ENCODE measurements at regions not wholly inside any gene's neighbourhood (a gene's known extent, or its start where the extent isn't known, plus 50 kb on each side); places are given as distances from the start of the nearest gene placed in this dataset.
"Not testable (repeated sequence)": the region's sequence is repeated elsewhere in the genome, so short reads cannot be mapped to it uniquely, and the experiment has no call there.

DNA sequence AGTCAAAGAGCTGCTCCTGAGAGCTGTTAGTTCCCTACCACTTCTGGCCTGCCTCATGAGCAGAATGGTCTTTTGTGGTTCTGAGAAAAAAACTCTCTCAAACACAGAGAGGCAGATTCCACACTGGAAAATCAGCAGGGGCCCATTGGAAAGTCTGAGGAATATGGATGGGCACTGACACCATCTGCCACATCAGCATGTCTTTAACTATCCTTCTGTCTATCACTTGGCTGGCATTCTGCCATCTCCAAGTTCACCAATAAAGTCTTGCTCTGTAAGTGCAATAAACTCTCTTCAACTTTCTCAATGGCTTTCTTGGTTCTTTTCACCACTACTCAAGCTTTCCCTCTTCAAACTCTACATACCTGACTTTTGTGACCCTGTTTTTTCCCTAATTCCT is 101.3 kb upstream of the GALNT15 start:
- peaks cover 0 to 6% of the 10 kb centered on the region in 2 donors for H3K36me3 Mint-ChIP-seq
- no peak overlapping the region for H3K4me3 Mint-ChIP-seq
- H3K27ac Mint-ChIP-seq, result no peak overlapping the region
- no peak for ATAC-seq (ENCODE audit: low read depth in 2 of 2)
- no peaks in the 10 kb centered on the region for H3K4me1 Mint-ChIP-seq
- peaks cover 0 to 7% (median 4%) of the 10 kb centered on the region in 3 donors for H3K27me3 Mint-ChIP-seq
- peaks cover 0 to 27% (median 8%) of the 10 kb centered on the region in 7 donors for H3K9me3 Mint-ChIP-seq
- DNase-seq, result no peak

DNA sequence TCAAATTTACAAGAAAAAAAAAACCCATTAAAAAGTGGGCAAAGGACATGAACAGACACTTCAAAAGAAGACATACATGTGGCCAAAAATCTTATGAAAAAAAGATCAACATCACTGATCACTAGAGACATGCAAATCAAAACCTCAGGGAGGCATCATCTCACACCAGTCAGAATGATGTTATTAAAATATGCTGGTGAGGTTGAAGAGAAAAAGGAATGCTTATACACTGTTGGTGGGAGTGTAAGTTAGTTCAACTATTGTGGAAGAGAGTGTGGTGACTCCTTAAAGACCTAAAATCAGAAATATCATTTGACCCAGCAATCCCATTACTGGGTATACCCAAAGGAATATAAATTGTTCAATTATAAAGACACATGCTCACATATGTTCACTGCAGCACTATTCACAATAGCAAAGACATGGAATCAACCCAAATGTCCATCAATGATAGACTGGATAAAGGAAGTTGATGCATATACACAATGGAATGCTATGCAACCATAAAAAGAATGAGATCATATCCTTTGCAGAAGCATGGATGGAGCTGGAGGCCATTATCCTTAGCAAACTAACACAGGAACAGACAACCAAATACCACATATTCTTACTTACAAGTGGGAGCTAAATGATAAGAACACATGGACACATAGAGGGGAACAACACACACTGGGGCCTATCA is 100.3 kb upstream of the GALNT15 start:
- ATAC-seq (ENCODE audit: low read depth in 2 of 2); H3K36me3 Mint-ChIP-seq; H3K27ac Mint-ChIP-seq; H3K27me3 Mint-ChIP-seq; H3K4me3 Mint-ChIP-seq; H3K4me1 Mint-ChIP-seq; DNase-seq: not testable (repeated sequence)
- H3K9me3 Mint-ChIP-seq, result peaks cover 0 to 34% (median 9%) of the 10 kb centered on the region in 7 donors

DNA sequence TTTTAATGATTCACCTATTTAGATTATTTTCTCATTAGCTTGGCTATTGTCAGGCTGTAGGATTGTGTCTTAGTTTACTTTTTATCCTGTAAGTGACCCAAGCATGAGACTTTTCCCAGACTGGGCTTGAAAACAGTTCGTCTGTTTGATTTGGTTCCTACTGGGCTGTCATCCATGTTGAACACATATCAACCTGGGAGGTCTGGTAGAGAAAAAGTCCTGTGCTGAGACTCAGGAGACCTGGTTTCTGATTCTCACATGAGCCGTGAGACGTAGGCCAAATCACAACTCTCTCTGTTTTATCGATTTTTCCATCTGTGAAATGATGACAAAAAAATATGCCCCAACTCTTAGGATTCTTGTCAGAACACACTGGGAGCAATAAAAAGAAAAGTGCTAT is 98.8 kb upstream of the GALNT15 start:
- Mint-ChIP-seq H3K36me3 (peaks cover 3 to 12% of the 10 kb centered on the region in 2 donors), H3K4me3 (no peak overlapping the region), H3K27me3 (peaks cover 0 to 7% (median 4%) of the 10 kb centered on the region in 3 donors), H3K4me1 (no peaks in the 10 kb centered on the region), H3K9me3 (peaks cover 3 to 47% (median 19%) of the 10 kb centered on the region in 7 donors), H3K27ac (no peak overlapping the region)
- no peak for ATAC-seq (ENCODE audit: low read depth in 2 of 2)
- DNase-seq, result no peak

DNA sequence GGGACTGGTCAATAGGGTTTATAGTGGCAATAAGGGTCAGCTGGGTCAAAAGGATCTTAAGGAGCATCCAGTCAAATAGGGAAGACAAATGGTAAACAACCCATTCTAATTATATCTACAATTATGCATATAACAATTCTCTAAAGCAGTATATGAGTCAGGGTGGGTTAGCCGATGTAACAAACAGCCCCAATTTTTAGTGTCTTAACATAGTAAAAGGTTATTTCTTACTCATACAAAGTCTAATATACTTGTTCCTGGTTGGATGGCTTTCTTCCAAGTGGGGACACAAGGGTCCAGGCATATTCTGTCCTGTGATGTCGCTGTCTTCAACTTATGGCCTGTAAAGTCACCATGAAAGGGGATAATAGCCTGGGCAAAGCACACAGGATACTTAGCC is 97.9 kb upstream of the GALNT15 start:
- no peak overlapping the region for H3K27ac Mint-ChIP-seq
- DNase-seq (no peak), ATAC-seq (ENCODE audit: low read depth in 2 of 2) (no peak)
- H3K36me3 Mint-ChIP-seq, result peaks cover 8 to 18% of the 10 kb centered on the region in 2 donors
- no peak overlapping the region for H3K4me3 Mint-ChIP-seq
- H3K9me3 Mint-ChIP-seq, result peaks cover 9 to 55% (median 25%) of the 10 kb centered on the region in 7 donors
- H3K4me1 Mint-ChIP-seq, result no peaks in the 10 kb centered on the region
- H3K27me3 Mint-ChIP-seq, result peaks cover 0 to 7% (median 4%) of the 10 kb centered on the region in 3 donors

DNA sequence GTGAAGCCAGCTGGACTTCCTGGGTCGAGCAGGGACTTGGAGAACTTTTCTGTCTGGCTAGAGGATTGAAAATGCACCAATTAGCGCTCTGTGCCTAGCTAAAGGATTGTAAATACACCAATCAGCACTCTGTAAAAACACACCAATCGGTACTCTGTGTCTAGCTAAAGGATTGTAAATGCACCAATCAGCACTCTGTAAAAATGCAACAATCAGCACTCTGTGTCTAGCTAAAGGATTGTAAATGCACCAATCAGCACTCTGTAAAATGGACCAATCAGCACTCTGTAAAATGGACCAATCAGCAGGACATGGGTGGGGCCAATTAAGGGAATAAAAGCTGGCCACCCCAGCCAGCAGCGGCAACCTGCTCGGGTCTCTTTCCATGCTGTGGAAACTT is 97.3 kb upstream of the GALNT15 start:
- not testable (repeated sequence) for H3K4me1 Mint-ChIP-seq; DNase-seq; ATAC-seq (ENCODE audit: low read depth in 2 of 2); H3K27ac Mint-ChIP-seq; H3K4me3 Mint-ChIP-seq; H3K27me3 Mint-ChIP-seq
- H3K9me3 Mint-ChIP-seq, result peaks cover 8 to 54% (median 27%) of the 10 kb centered on the region in 7 donors
- H3K36me3 Mint-ChIP-seq, result peaks cover 11 to 21% of the 10 kb centered on the region in 2 donors

DNA sequence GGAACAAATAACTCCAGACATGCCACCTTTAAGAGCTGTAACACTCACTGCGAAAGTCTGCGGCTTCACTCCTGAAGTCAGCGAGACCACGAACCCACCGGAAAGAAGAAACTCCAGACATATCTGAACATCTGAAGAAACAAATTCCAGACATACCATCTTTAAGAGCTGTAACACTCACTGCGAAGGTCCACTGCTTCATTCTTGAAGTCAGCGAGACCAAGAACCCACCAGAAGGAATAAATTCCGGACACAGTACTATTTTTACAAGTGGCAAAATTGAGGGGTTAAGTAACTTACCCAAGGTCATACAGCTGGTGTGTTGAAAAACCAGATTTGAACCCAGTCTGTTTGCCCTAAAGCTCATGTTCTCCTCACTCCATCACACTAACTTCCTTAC is 96.8 kb upstream of the GALNT15 start:
- not testable (repeated sequence) for DNase-seq; H3K4me1 Mint-ChIP-seq; H3K27me3 Mint-ChIP-seq; ATAC-seq (ENCODE audit: low read depth in 2 of 2); H3K4me3 Mint-ChIP-seq; H3K27ac Mint-ChIP-seq
- Mint-ChIP-seq H3K9me3 (peaks cover 10 to 58% (median 32%) of the 10 kb centered on the region in 7 donors), H3K36me3 (peaks cover 14 to 26% of the 10 kb centered on the region in 2 donors)

DNA sequence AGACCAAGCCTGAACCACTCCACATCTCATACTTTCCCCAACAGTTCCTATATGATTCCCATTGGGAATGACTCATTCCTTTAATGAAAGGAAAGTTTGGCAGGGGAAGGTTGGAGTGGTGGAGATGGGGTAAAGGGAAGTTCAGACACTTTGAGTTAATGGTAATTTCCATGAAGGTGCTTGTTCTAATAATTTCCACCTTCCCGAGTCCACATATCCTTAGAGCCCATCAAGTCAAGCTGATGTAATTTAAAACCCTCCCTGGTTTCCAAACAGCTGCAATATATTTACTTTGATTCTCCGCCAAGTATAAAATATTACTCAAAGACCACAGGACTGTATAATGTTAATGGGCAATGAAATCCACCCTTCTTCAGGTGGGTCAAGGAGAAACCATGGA is 95.0 kb upstream of the GALNT15 start:
- no peak overlapping the region for H3K27ac Mint-ChIP-seq
- H3K4me1 Mint-ChIP-seq, result no peaks in the 10 kb centered on the region
- H3K36me3 Mint-ChIP-seq, result peaks cover 14 to 33% of the 10 kb centered on the region in 2 donors
- no peak overlapping the region for H3K4me3 Mint-ChIP-seq
- ATAC-seq (ENCODE audit: low read depth in 2 of 2) (no peak), DNase-seq (no peak)
- H3K27me3 Mint-ChIP-seq, result peaks cover 0 to 3% (median 2%) of the 10 kb centered on the region in 3 donors
- peaks cover 15 to 75% (median 39%) of the 10 kb centered on the region in 7 donors for H3K9me3 Mint-ChIP-seq

DNA sequence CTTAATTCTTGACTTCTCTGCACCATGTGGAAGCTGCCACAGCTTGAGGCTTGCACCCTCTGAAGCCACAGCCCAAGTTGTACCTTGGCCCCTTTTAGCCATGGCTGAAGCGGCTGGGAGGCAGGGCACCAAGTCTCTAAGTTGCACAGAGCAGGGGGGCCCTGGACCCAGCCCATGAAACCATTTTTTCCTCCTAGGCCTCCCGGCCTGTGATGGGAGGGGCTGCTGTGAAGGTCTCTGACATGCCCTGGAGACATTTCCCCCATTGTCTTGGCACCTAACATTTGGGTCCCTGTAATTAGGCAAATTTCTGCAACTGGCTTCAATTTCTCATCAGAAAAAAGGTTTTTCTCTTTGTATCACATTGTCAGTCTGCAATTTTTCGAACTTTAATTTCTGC is 92.8 kb upstream of the GALNT15 start:
- no peak for DNase-seq
- no peak overlapping the region for H3K27ac Mint-ChIP-seq
- peaks cover 15 to 72% (median 46%) of the 10 kb centered on the region in 7 donors for H3K9me3 Mint-ChIP-seq
- no peak for ATAC-seq (ENCODE audit: low read depth in 2 of 2)
- H3K27me3 Mint-ChIP-seq, result peaks cover 0 to 4% (median 0%) of the 10 kb centered on the region in 3 donors
- peaks cover 14 to 33% of the 10 kb centered on the region in 2 donors for H3K36me3 Mint-ChIP-seq
- no peak overlapping the region for H3K4me3 Mint-ChIP-seq
- no peaks in the 10 kb centered on the region for H3K4me1 Mint-ChIP-seq

DNA sequence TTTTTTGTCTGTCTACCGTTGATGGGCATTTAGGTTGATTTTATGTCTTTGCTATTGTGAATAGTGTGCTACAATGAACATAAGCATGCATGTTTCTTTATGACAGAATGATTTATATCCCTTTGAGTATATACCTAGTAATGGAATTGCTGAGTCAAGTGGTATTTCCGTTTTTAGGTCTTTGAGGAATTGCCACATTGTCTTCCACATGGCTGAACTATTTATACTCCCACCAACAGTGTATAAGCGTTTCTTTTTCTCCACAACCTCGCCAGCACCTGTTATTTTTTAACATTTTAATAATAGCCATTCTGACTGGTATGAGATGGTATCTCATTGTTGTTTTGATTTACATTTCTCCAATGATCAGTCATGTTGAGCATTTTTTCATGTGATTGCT is 89.6 kb upstream of the GALNT15 start:
- H3K9me3 Mint-ChIP-seq, result peaks cover 15 to 43% (median 36%) of the 10 kb centered on the region in 7 donors
- DNase-seq (no peak), ATAC-seq (ENCODE audit: low read depth in 2 of 2) (no peak)
- H3K4me3 Mint-ChIP-seq, result no peak overlapping the region
- no peaks in the 10 kb centered on the region for H3K4me1 Mint-ChIP-seq
- peaks cover 0 to 8% (median 0%) of the 10 kb centered on the region in 3 donors for H3K27me3 Mint-ChIP-seq
- peaks cover 14 to 25% of the 10 kb centered on the region in 2 donors for H3K36me3 Mint-ChIP-seq
- H3K27ac Mint-ChIP-seq, result no peak overlapping the region

DNA sequence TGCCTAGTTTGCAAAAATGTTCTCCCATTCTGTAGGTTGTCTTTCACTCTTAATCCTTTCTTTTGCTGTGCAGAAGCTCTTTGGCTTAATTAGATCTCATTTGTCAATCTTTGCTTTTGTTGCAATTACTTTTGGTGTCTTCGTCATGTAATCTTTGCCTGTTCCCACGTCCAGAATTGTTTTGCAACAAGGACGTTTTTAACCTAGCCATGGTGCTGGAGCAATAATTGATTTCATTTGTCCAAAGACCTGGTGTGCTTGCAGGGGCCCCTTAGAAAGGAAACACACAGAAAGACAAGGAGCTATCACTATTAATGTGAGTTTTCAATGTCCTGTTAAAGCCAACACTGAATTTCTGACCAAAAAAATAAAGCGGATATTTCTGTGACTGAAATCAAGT is 89.1 kb upstream of the GALNT15 start:
- Mint-ChIP-seq H3K36me3 (peaks cover 14 to 23% of the 10 kb centered on the region in 2 donors), H3K27me3 (peaks cover 0 to 8% (median 0%) of the 10 kb centered on the region in 3 donors), H3K4me1 (no peaks in the 10 kb centered on the region), H3K27ac (no peak overlapping the region), H3K4me3 (no peak overlapping the region), H3K9me3 (peaks cover 14 to 40% (median 35%) of the 10 kb centered on the region in 7 donors)
- DNase-seq (no peak), ATAC-seq (ENCODE audit: low read depth in 2 of 2) (no peak)

DNA sequence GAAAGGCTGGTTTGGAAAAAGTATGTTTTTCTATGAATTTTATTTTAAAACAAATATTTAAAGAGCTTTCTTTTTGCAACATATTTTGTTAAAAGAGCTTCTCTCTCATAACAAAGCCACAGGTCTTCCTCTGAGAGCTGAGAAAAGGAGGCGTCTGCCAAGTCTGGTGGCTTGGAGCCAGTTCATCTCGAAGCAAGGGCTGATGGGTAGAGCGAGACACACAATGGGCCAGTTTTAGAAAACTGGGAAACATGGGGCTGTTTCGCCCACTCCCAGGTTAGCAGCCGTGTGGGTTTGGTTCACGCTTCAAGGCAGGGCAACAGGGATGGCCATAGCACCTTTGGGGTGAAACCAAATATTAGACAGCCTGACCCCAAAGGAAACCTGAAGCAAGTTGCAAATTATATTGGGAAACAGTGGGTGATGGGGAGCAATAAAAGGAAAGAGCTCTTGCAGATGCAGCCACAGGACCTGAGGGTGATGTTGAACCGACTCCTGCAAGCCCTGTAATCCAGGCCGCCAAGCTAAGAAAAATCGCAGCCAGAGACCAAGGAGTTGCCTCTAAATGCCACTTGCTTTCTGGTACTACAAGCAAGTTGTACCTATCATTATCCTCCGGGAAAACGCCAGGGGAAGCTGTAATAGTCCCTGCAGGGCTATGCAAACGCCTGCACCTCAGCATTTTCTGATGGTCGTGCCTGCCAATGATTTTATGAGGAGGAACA is 88.4 kb upstream of the GALNT15 start:
- Mint-ChIP-seq H3K9me3 (peaks cover 8 to 34% (median 29%) of the 10 kb centered on the region in 7 donors), H3K4me3 (no peak overlapping the region), H3K27me3 (peaks cover 0 to 8% (median under 1%) of the 10 kb centered on the region in 3 donors), H3K27ac (peak overlapping the region in 1 of 6 donors; percentile 36), H3K36me3 (peaks cover 7 to 17% of the 10 kb centered on the region in 2 donors), H3K4me1 (no peaks in the 10 kb centered on the region)
- ATAC-seq (ENCODE audit: low read depth in 2 of 2) (no peak), DNase-seq (no peak)

DNA sequence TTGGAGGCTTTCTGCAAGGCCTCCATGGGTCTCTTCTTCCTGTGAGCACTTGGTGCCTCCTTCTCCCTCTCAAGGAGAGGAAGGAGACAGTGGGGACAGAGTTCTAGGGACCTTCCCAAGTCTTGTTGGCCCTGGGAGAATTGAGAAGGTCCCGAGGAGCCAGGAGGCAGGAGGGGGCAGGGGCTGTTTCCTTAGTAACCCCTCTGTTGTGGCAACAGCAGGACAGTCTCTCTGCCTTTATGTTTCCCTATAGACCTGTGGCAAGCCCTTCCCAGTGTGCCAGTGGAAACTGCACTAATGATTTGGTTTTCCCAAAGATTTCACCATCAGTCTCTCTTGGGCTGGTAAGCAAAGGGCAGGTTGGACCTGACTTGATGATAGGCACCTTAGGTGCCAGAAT is 87.8 kb upstream of the GALNT15 start:
- Mint-ChIP-seq H3K4me1 (no peaks in the 10 kb centered on the region), H3K27me3 (peaks cover 0 to 8% (median 7%) of the 10 kb centered on the region in 3 donors), H3K27ac (no peak overlapping the region), H3K9me3 (peaks cover 5 to 29% (median 23%) of the 10 kb centered on the region in 7 donors), H3K36me3 (peaks cover 6 to 15% of the 10 kb centered on the region in 2 donors), H3K4me3 (no peak overlapping the region)
- ATAC-seq (ENCODE audit: low read depth in 2 of 2) (no peak), DNase-seq (no peak)

DNA sequence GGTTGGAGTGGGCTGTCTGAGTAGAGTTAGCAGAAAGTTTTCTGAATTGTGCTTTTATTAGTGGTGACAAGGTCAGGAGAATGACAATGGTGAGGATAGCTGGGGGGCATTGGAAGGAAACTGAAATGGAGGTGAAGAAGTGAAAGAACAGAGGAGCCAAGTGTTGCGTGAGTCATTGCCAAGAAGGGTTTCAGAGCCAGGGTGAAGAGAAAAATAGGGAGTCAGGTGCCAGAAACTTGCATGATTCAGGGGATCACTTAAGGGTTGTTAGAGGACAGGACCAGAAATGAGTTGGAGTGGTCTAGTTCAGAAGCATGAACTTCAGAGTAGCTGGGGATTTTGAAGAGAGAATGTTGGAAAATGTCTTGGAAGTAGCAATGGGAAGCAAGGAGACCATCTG is 86.0 kb upstream of the GALNT15 start:
- Mint-ChIP-seq H3K4me1 (no peaks in the 10 kb centered on the region), H3K36me3 (no peaks in the 10 kb centered on the region), H3K4me3 (no peak overlapping the region), H3K9me3 (peaks cover 0 to 11% (median 5%) of the 10 kb centered on the region in 7 donors), H3K27ac (no peak overlapping the region), H3K27me3 (peaks cover 0 to 14% (median 8%) of the 10 kb centered on the region in 3 donors)
- no peak for ATAC-seq (ENCODE audit: low read depth in 2 of 2)
- no peak for DNase-seq

DNA sequence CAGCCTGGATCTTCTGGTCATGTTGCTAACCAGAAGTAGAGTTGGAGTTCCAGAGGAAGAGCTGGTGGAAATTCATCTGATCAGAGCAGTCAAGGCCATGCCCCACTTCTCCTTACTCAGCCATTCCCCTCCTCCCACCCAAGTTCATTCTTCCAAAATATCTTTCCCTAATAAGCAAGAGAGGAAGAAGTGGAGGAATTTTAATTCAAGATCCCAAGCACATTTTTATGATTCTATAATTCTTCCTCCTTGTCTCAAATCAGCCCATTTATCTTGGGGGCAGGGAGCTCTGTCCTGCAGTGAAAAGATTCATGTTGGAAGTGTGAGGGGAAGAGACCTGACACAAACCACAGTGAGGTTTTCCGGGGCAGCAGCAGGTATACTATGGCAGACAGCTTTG is 85.0 kb upstream of the GALNT15 start:
- H3K36me3 Mint-ChIP-seq, result no peaks in the 10 kb centered on the region
- no peaks in the 10 kb centered on the region for H3K4me1 Mint-ChIP-seq
- H3K4me3 Mint-ChIP-seq, result no peak overlapping the region
- peaks cover 0 to 10% (median 3%) of the 10 kb centered on the region in 7 donors for H3K9me3 Mint-ChIP-seq
- ATAC-seq (ENCODE audit: low read depth in 2 of 2), result no peak
- H3K27me3 Mint-ChIP-seq, result peaks cover 0 to 14% (median 6%) of the 10 kb centered on the region in 3 donors
- DNase-seq, result no peak
- H3K27ac Mint-ChIP-seq, result no peak overlapping the region
